Urothelium cell line (cell line): ENCODE measurements at regions not wholly inside any gene's neighbourhood (a gene's known extent, or its start where the extent isn't known, plus 50 kb on each side); places are given as distances from the start of the nearest gene placed in this dataset.

ENCODE experiments used
- DNase-seq: peaks from one replicate; pipeline ENCODE4 v3.0.0; 2011; ENCODE audit warnings: low spot score, mixed read lengths
- FAIRE-seq: peaks from 2 replicates; lab custom pipeline; 2011; peaks lifted over from hg19 to GRCh38; lab: Jason Lieb, UNC

DNA sequence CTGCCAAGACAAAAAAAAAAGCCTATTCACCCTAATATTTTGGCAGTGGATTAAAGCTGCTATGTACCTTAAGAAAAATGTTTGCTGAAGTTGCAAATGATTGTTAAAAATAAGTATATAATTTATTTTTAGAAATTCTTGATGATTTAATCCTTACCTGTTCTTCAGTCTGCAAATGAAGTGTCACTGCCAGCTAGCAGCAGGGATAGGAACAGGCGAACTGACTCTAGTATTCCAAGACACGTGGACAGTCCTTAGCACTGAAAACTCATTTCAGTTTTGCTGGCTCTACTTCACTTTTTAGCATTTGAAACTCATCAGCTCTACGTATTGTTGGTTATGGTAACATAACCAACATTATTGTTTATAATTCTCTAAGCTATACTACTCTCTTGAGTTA lies 204.4 kb upstream of the ID4 start:
- DNase-seq: no peak
- FAIRE-seq: no peak

DNA sequence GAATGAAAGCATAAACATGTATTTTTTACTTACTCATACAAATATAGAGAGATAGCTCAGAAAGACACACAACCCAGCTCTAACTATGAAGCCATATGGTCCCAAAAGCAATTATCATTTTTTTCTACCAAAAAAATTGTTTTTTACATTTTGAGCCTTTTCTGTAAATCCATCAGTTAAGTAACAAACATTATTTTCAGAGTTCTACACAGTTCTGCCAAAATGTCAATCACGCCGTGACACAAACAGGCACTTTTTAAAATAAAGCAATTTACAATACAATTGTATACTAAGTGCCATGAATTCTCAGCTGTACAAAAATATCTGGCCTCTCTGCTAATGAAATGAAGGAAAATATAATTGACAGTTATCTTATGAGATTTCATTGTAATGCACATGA lies 201.4 kb upstream of the ID4 start:
- FAIRE-seq: no peak
- no peak for DNase-seq

DNA sequence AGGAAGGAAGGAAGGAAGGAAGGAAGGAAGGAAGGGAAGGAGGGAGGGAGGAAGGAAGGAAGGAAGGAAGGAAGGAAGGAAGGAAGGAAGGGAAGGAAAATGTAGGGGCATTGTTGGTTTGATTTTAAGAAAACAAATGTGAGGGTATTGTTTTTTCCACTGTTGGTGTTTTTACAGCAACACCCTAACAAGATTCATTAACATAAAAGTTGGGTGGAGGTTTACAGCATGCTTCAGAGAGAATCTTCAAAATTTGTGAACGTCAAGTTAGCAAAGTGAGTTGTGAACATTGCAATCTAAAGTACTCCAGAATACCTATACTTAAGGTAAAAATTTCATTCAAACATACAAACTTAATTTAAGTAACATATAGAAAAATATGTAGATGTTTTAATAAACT lies 200.2 kb upstream of the ID4 start:
- DNase-seq (no peak), FAIRE-seq (no peak)

GRCh38 chr6:19638931-19639330 lies 198.2 kb upstream of the ID4 start:
- no peak for FAIRE-seq
- no peak for DNase-seq

DNA sequence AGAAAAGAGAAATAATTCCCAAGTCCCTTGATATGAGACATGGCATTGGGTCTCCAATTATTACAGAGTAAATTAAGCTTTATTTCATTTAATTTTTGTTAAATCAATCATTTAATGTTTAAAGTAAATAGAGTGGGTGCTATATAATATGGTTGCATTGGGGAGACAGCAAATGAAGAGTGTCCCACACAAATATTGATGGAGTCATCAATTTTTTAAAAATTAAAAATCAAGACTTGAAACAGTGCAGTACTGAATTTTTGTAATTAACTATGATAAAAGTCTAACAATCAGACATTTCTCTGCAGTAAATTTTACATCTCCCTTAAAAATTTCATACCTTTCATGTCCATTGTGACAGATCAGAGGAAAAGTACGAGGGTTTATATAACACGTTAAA lies 193.9 kb upstream of the ID4 start:
- FAIRE-seq (no peak), DNase-seq (no peak)

DNA sequence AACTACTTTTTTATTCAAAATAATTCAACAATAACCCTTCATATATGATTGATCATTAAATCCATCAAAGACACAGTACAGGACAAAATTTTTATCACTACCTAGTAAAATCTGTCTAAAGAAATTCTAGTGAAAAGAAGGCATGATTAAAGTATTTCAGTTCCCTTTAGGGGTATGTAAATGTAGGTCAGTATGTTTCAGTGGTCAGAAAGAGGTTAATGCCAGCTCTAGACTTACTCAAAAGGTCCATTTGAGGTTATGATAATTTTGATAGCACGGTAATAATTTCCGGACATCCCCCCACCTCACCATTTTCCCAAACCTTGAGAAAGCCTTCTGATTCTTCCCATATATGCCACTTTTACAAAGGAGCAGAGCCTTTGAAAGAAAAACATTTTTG lies 193.5 kb upstream of the ID4 start:
- DNase-seq (no peak), FAIRE-seq (no peak)

- DNase-seq (no peak), FAIRE-seq (no peak)
Measured at GRCh38 chr6:19655744-19656143, 181.4 kb upstream of the ID4 start.

DNA sequence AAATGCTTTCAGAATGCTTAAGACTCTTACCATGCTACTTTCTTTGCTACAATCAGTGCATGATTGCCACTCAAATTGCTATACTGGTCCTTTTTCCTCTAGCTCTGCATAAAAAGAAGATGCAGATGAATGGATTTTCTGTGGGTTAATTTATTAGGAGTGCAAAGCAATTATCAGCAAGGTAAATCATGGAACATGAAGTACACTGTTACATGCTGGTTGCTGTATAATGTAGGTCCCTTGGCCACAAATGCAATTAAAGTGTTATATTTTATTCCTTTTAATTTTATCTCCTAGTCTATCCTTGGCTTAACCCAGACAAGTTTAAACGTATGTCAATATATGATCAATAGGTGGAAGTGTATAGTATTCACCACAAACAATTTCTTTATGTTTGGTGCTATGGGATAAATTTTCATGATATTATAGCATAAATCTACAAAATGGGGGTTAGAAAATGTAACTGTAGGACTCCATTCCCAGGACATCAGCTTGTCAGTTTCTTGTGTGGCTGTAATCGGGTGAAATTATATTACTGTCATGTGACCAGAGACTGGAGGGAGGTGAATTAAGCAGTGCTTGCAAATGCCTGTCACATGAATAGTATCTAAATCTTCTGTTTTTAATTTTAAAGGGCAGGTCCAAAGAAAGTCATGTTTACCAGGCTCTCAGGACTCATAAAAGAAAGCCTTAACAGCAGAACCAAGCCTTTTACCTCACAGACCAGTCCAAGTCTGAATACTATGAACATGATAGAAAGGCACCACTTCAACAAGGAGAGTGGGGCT lies 176.9 kb upstream of the ID4 start:
- DNase-seq (no peak), FAIRE-seq (no peak)

DNA sequence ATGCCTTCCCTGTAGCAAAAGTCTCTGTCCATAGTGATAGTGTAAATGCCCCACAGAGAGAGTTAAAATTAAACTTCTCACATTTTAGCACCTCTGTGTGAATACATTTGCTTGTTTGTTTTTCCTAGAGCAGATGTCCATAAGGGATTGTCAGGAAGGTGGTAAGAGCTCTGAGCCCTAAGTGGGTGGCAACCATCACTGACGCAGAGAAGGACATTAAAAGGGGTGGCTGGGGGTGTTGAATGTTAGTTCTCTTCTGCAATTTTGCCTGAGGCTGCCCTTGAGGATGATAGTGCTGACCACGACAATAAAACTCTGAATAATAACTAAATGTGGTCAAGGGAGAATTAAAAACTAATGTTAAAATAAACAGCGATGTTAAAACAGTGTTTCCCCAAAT lies 174.3 kb upstream of the ID4 start:
- FAIRE-seq: no peak

GRCh38 chr6:19663479-19663878 lies 173.7 kb upstream of the ID4 start:
- FAIRE-seq (no peak), DNase-seq (no peak)

More for the DNA sequence above, 174.3 kb upstream of the ID4 start:
- no peak for DNase-seq

DNA sequence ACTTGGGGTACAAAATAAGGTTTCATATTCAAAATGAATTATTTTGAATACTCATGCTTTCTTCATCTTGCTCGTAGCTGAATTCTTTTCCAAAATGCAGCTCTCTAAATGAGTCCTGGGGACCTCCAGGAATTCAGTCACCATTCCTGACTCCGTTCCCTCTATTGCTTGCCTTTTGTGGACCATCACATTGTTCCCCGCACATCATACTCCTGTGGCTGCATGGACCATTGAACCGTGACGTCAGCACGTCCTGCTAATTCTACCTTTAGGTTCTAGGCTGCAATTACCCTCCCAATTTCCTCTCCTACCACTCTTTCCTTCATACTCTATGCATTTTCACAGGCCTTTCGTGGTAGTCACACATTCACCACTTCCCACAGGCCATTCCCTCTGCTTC lies 173.1 kb upstream of the ID4 start:
- FAIRE-seq (no peak), DNase-seq (no peak)

GRCh38 chr6:19664878-19665612 lies 172.1 kb upstream of the ID4 start:
- no peak for DNase-seq
- no peak for FAIRE-seq

- FAIRE-seq (no peak), DNase-seq (no peak)
Measured at GRCh38 chr6:19665613-19665909, 171.6 kb upstream of the ID4 start.

DNA sequence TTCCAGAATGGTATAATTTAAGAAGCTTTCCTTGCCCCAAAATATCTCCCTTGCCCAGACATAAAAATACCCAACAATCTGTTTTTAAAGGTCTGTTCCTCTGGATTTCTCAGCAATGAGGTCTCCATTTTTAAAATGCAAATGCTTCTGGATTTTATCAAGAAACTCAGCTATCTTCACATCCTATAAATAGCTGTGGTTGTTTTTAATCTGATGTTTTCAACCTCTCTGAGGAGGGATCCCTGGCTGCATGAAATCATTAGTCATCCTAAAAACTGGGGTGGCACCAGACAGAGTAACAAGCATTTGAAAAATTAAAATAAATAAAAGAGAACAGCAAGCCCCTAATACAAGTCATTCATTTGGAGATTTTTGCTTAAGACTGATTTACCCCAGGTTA lies 168.5 kb upstream of the ID4 start:
- DNase-seq (no peak), FAIRE-seq (no peak)

DNA sequence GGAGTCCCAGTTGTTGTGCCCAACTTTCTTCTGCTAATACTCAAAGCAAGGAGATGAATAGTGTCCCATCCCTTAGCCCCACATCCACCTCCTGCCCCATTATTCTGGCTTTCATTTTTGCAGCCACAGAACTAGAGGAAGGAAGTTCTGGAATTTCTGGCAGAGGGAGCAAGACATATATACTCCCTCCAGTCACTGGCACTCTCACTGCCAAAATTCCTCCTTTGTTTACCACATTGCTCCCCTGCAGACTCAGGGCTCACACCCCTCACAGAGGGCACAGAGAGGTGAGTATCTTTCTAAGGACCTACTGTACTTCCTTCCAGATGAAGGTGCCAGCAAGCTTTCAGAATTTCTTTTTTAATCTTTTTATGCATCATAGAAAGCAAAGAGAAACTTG lies 168.0 kb upstream of the ID4 start:
- FAIRE-seq: no peak
- DNase-seq: no peak

GRCh38 chr6:19682859-19683258 lies 154.3 kb upstream of the ID4 start:
- no peak for FAIRE-seq

DNA sequence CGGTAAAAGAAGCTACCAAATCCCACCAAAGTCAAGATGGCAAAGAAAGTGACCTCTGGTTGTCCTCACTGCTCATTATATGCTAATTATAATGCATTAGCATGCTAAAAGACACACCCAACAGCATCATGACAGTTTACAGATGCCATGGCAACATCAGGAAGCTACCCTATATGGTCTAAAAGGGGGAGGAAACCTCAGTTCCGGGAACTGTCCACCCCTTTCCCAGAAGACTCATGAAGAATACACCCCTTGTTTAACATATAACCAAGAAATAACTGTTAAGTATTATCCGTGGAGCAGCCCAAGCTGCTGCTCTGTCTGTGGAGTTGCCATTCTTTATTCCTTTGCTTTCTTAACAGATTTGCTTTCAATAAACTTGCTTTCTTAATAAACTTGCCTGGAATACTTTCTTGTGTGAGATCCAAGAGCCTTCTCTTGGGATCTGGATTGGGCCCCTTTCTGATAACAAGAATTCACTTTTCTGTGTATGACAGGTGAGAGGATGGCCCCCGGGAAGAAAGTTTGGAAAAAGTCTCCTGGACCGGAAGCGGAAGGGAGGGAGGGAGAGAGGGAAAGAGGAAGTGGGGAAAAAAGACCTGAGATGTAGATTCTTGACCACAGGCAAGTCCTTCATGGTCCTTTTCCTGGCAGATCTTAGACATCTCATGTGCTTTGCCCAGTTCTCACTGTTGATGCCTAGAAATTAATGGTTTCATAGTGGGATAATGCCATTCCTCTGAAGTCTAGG lies 146.7 kb upstream of the ID4 start:
- DNase-seq (no peak), FAIRE-seq (no peak)

More at GRCh38 chr6:19682859-19683258, 154.3 kb upstream of the ID4 start:
- DNase-seq: no peak

GRCh38 chr6:19691465-19692167 lies 145.6 kb upstream of the ID4 start:
- no peak for FAIRE-seq

GRCh38 chr6:19692506-19693298 lies 144.5 kb upstream of the ID4 start:
- FAIRE-seq (no peak), DNase-seq (no peak)

More at GRCh38 chr6:19691465-19692167, 145.6 kb upstream of the ID4 start:
- DNase-seq: no peak

- DNase-seq (no peak), FAIRE-seq (no peak)
Measured at GRCh38 chr6:19694697-19695096, 142.5 kb upstream of the ID4 start.
